Type B pancreatic cell (in vitro differentiated cells): ENCODE measurements at regions not wholly inside any gene's neighbourhood (a gene's known extent, or its start where the extent isn't known, plus 50 kb on each side); places are given as distances from the start of the nearest gene placed in this dataset.
A peak's percentile ranks its signal among the peaks of the same experiment; 100 is the strongest.

Experiments
- DNase-seq: peaks from one replicate; pipeline ENCODE4 v3.0.0; 2021; ENCODE audit warnings: mixed read lengths; ENCODE audit not compliant: unreplicated experiment; ENCODE audit errors: extremely low spot score
- H3K27ac Mint-ChIP-seq: 2 replicates; pipeline ENCODE4 v1.8.0; 2021; ENCODE audit warnings: mild to moderate bottlenecking, mixed read lengths
- H3K27me3 Mint-ChIP-seq: 2 replicates; pipeline ENCODE4 v1.8.0; 2021; ENCODE audit warnings: mixed read lengths
- H3K36me3 Mint-ChIP-seq: 2 replicates; pipeline ENCODE4 v1.8.0; 2021; ENCODE audit warnings: mixed read lengths
- H3K4me1 Mint-ChIP-seq: one replicate; pipeline ENCODE4 v1.8.0; 2021; ENCODE audit warnings: mixed read lengths; ENCODE audit not compliant: unreplicated experiment
- H3K4me3 Mint-ChIP-seq: 2 replicates; pipeline ENCODE4 v1.8.0; 2021; ENCODE audit warnings: mild to moderate bottlenecking, mixed read lengths
- H3K9me3 Mint-ChIP-seq: 2 replicates; pipeline ENCODE4 v1.8.0; 2021; ENCODE audit warnings: mixed read lengths
- TF ChIP-seq, protein P1 (sequence below): fragments of 200-600 bp; sonication (generic); conservative IDR thresholded peaks from 2 replicates; pipeline ENCODE4 v1.5.0; 2021; ENCODE audit warnings: antibody characterized with exemption, mild to moderate bottlenecking

DNA sequence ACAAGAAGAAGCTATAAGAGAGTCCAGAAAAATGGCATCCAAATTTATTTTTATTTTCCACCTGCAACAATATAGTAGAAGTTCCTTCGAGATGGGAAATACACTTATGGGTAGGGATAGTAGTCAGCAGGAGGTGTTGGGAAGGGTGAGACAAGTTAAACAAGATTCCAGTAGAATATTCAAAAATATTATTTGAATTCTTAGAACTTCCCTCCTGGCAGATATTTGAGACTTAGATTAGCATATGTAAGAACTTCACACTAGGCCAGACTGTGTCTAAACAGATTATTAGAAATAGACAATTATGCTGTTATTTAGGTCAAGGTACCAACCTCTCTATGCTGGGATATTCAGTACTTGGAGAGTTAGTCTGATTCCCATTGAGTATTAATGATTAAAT lies 108.7 kb downstream of the PLK2 start:
- H3K27me3 Mint-ChIP-seq: no peaks in the 10 kb centered on the region
- TF ChIP-seq, protein P1, sequence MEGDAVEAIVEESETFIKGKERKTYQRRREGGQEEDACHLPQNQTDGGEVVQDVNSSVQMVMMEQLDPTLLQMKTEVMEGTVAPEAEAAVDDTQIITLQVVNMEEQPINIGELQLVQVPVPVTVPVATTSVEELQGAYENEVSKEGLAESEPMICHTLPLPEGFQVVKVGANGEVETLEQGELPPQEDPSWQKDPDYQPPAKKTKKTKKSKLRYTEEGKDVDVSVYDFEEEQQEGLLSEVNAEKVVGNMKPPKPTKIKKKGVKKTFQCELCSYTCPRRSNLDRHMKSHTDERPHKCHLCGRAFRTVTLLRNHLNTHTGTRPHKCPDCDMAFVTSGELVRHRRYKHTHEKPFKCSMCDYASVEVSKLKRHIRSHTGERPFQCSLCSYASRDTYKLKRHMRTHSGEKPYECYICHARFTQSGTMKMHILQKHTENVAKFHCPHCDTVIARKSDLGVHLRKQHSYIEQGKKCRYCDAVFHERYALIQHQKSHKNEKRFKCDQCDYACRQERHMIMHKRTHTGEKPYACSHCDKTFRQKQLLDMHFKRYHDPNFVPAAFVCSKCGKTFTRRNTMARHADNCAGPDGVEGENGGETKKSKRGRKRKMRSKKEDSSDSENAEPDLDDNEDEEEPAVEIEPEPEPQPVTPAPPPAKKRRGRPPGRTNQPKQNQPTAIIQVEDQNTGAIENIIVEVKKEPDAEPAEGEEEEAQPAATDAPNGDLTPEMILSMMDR: no peak
- no peak overlapping the region for H3K4me3 Mint-ChIP-seq
- H3K27ac Mint-ChIP-seq: no peak overlapping the region
- H3K9me3 Mint-ChIP-seq: no peaks in the 10 kb centered on the region
- DNase-seq: no peak
- H3K36me3 Mint-ChIP-seq: no peaks in the 10 kb centered on the region
- no peaks in the 10 kb centered on the region for H3K4me1 Mint-ChIP-seq

- Mint-ChIP-seq H3K27ac (no peak overlapping the region), H3K9me3 (no peaks in the 10 kb centered on the region), H3K4me1 (no peaks in the 10 kb centered on the region), H3K27me3 (no peaks in the 10 kb centered on the region), H3K36me3 (no peaks in the 10 kb centered on the region), H3K4me3 (no peak overlapping the region)
- TF ChIP-seq, protein P1: no peak
- DNase-seq: no peak
Measured at GRCh38 chr5:58348996-58349728, 110.7 kb downstream of the PLK2 start.

DNA sequence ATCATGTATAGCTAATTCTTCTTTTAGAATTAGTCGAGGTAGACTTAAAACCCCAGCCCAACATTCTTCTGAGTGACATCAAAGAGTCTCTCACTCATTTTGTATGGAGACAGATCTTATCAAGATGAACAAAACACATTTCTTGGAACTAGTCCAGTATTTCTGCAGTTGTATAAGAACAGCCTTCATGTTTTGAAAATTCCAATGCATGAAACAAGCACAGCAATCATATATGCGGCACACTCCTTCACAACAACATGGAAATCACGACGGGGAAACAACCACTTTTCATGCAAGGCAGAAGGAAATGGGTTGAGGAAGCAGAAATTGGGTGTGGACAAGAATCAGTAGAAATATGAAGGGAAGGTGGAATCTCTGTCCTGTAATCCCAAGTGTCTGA lies 113.8 kb downstream of the PLK2 start:
- Mint-ChIP-seq H3K4me3 (no peak overlapping the region), H3K27ac (no peak overlapping the region), H3K36me3 (no peaks in the 10 kb centered on the region), H3K27me3 (no peaks in the 10 kb centered on the region), H3K9me3 (peaks cover 1% of the 10 kb centered on the region), H3K4me1 (no peaks in the 10 kb centered on the region)
- no peak for DNase-seq
- TF ChIP-seq, protein P1: no peak

DNA sequence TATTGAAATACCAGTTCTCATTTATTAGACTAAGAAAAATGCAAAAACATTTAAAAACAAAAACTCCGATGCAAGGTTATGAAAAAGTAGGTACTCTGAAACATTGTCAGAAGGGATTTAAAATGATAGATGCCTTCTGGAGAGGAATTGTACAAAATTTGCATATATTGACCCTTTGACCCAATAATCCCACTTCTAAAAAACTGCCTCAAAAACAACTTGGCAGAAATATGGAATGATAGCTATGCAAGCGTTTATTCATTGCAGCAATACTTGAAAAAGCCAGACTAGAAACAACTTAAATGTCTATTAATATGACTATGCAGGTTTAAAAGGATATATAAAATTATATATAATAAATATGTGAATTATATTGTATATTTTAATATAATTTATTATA lies 118.4 kb downstream of the PLK2 start:
- TF ChIP-seq, protein P1: no peak
- H3K27ac Mint-ChIP-seq: no peak overlapping the region
- DNase-seq: no peak
- H3K9me3 Mint-ChIP-seq: peaks cover 11% of the 10 kb centered on the region
- H3K36me3 Mint-ChIP-seq: peaks cover 3% of the 10 kb centered on the region
- H3K4me3 Mint-ChIP-seq: no peak overlapping the region
- H3K27me3 Mint-ChIP-seq: no peaks in the 10 kb centered on the region
- H3K4me1 Mint-ChIP-seq: no peaks in the 10 kb centered on the region

DNA sequence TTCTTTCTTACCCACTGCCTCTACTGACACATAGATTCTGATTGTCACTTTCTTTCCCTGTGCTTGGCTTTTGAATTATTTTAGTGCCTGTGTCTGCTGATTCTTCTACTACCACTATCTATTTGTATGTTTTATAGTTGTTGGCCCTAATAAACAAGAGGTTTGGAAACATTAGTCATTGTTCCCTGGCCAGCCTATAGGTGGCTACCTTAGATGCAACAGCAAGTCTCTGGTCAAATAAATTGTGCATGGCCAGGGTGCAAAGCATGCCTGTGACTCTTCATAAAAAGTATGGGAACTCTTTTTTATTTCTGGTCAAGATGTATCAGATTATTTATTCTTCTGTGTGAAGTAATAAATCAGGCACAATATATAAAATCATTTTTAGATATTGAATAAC lies 124.4 kb downstream of the PLK2 start:
- Mint-ChIP-seq H3K27me3 (no peaks in the 10 kb centered on the region), H3K9me3 (peaks cover 10% of the 10 kb centered on the region), H3K36me3 (no peaks in the 10 kb centered on the region), H3K4me3 (no peak overlapping the region), H3K27ac (no peak overlapping the region), H3K4me1 (no peaks in the 10 kb centered on the region)
- DNase-seq: no peak
- TF ChIP-seq, protein P1: peak; percentile 21
